ENCODE measurements at regions not wholly inside any gene's neighbourhood (a gene's known extent, or its start where the extent isn't known, plus 50 kb on each side); places are given as distances from the start of the nearest gene placed in this dataset.

GRCh38 chr20:24763386-24764026 lies 185.6 kb upstream of the CST7 start:
- no peak for TF ChIP-seq POLR2A (IDR thresholded peaks at IDR 0.05; ENCODE audit: low read depth, low read length)
- no peak for TF ChIP-seq POLR2AphosphoS5 (IDR thresholded peaks at IDR 0.05; ENCODE audit: low read depth, low read length)
- TF ChIP-seq TAF1 (IDR thresholded peaks at IDR 0.05; ENCODE audit: low read depth, low read length), result no peak
- TF ChIP-seq SPI1 (IDR thresholded peaks at IDR 0.05; ENCODE audit: low read depth, low read length), result no peak

Measured in GM12891 (cell line).